ENCODE measurements at regions not wholly inside any gene's neighbourhood (a gene's known extent, or its start where the extent isn't known, plus 50 kb on each side); places are given as distances from the start of the nearest gene placed in this dataset.

GRCh38 chr11:100498780-100499179, 188.3 kb upstream of the ARHGAP42 start:
- no peak for DNase-seq
- 69 to 95% methylated on average over 3 of the region's 3 CpGs for WGBS, 2 donors

GRCh38 chr11:100501450-100501849, 185.6 kb upstream of the ARHGAP42 start:
- Histone ChIP-seq H3K27me3 (no peaks in the 10 kb centered on the region), H3K27ac (no peak overlapping the region), H3K4me3 (no peak overlapping the region), H3K9me3 (no peaks in the 10 kb centered on the region), H3K36me3 (ENCODE audit: low read depth, missing control alignments) (no peaks in the 10 kb centered on the region), H3K4me1 (no peaks in the 10 kb centered on the region)
- intact Hi-C loops (cut with DNase I; ENCODE audit: low total_unique reads): no loop called here
- WGBS, 2 donors: 90 to 95% methylated on average over 2 of the region's 2 CpGs
- DNase-seq: no peak
- TF ChIP-seq POLR2A (IDR thresholded peaks at IDR 0.05) (no peak), CTCF (IDR thresholded peaks at IDR 0.05) (no peak)

More at GRCh38 chr11:100498780-100499179, 188.3 kb upstream of the ARHGAP42 start:
- Histone ChIP-seq H3K27ac (no peak overlapping the region), H3K27me3 (no peaks in the 10 kb centered on the region), H3K4me3 (no peak overlapping the region), H3K9me3 (no peaks in the 10 kb centered on the region), H3K4me1 (no peaks in the 10 kb centered on the region), H3K36me3 (ENCODE audit: low read depth, missing control alignments) (no peaks in the 10 kb centered on the region)
- no peak for TF ChIP-seq POLR2A (IDR thresholded peaks at IDR 0.05)
- TF ChIP-seq CTCF (IDR thresholded peaks at IDR 0.05): no peak
- intact Hi-C loops (cut with DNase I; ENCODE audit: low total_unique reads): no loop called here

GRCh38 chr11:100512475-100512874, 174.6 kb upstream of the ARHGAP42 start:
- no peaks in the 10 kb centered on the region for H3K27me3 ChIP-seq
- TF ChIP-seq POLR2A (IDR thresholded peaks at IDR 0.05) (no peak), CTCF (IDR thresholded peaks at IDR 0.05) (no peak)
- no peak overlapping the region for H3K27ac ChIP-seq
- WGBS, 2 donors: 86 to 89% methylated on average over 2 of the region's 2 CpGs
- intact Hi-C loops (cut with DNase I; ENCODE audit: low total_unique reads): no loop called here
- no peaks in the 10 kb centered on the region for H3K4me1 ChIP-seq
- no peak overlapping the region for H3K4me3 ChIP-seq
- DNase-seq: no peak
- H3K9me3 ChIP-seq: no peaks in the 10 kb centered on the region
- no peaks in the 10 kb centered on the region for H3K36me3 ChIP-seq (ENCODE audit: low read depth, missing control alignments)

- intact Hi-C loops (cut with DNase I; ENCODE audit: low total_unique reads): no loop called here
- Histone ChIP-seq H3K9me3 (no peaks in the 10 kb centered on the region), H3K4me1 (no peaks in the 10 kb centered on the region), H3K4me3 (no peak overlapping the region), H3K27me3 (no peaks in the 10 kb centered on the region), H3K36me3 (ENCODE audit: low read depth, missing control alignments) (no peaks in the 10 kb centered on the region), H3K27ac (no peak overlapping the region)
- no peak for TF ChIP-seq POLR2A (IDR thresholded peaks at IDR 0.05)
- TF ChIP-seq CTCF (IDR thresholded peaks at IDR 0.05): no peak
- no peak for DNase-seq
Observed at GRCh38 chr11:100515087-100515486, 172.0 kb upstream of the ARHGAP42 start.

GRCh38 chr11:100525197-100525596, 161.9 kb upstream of the ARHGAP42 start:
- Histone ChIP-seq H3K27me3 (no peaks in the 10 kb centered on the region), H3K4me1 (no peaks in the 10 kb centered on the region), H3K27ac (no peak overlapping the region), H3K4me3 (no peak overlapping the region), H3K36me3 (ENCODE audit: low read depth, missing control alignments) (no peaks in the 10 kb centered on the region), H3K9me3 (no peaks in the 10 kb centered on the region)
- TF ChIP-seq POLR2A (IDR thresholded peaks at IDR 0.05) (no peak), CTCF (IDR thresholded peaks at IDR 0.05) (no peak)
- DNase-seq: no peak
- intact Hi-C loops (cut with DNase I; ENCODE audit: low total_unique reads): no loop called here
- 91 to 92% methylated on average over 4 of the region's 4 CpGs for WGBS, 2 donors
